Jurkat, Clone E6-1 (cell line): ENCODE measurements at regions not wholly inside any gene's neighbourhood (a gene's known extent, or its start where the extent isn't known, plus 50 kb on each side); places are given as distances from the start of the nearest gene placed in this dataset.

ENCODE experiments used
- DNase-seq: peaks from one replicate; pipeline ENCODE4 v3.0.0-alpha.2; 2011; ENCODE audit warnings: low read depth, low spot score
- H3K4me3 ChIP-seq: 2 replicates; pipeline ENCODE4 v1.5.1; 2011; ENCODE audit warnings: mild to moderate bottlenecking, low read length, control low read depth, moderate library complexity

DNA sequence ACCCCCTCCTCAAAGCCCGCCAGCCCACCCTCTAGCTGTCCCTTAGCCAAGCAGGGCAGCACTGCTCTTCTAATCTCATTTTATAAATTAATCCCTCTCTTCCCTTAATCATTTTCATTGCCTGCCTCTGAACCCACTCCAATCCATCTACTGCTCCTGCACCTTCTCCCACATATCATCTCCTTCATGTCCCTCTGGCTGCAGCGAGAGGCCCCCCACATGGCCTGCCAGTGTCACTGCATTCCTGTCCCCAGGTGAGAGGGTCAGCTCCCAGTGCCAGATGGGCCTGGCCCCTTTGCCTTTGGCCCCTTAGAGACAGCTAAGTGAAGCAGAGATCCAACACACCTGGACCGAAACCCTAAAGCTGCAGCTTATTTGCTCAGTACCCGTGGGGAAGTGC, 79.4 kb downstream of the PJA1 start:
- no peak for DNase-seq
- no peak overlapping the region for H3K4me3 ChIP-seq

DNA sequence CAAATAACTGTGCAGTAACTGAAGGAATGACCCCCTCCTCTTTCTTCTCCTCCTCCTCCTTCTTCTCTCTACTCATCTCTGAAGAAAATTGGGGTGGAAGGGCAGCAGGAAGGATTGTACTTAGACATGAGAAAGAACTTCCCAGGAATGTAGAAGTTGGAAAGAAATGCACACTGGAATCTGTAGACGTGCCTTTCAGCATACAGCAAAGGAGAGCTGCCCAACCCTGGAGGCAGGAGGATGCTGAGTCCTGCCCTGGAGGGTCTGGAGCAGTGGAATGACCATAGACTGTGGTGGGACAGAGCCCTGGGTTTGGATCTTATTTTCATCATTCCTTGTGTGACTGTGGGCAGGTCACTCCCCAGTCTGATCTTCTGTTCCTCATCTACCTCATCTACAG, 80.1 kb downstream of the PJA1 start:
- H3K4me3 ChIP-seq = no peak overlapping the region
- DNase-seq = no peak

DNA sequence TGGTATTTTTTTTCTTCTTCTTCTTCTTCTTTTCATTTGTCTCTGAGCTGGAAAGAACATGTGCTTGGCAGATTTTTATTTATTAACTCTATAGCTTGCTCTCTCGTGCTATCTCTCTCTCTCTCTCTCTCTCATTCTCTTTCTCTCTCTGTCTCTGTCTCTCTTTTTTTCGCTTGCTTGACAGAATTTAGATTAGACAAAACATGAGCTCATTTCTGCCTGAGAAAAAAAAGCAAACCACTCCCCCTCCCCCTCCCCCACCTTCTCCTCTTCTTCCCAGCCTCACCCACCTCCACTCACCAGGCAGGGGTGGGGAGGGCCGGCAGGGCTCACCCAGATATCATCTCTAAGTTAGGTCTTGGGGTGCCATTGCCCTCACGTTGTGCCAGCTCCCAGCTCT, 81.5 kb downstream of the PJA1 start:
- H3K4me3 ChIP-seq = no peak overlapping the region
- DNase-seq = no peak

DNA sequence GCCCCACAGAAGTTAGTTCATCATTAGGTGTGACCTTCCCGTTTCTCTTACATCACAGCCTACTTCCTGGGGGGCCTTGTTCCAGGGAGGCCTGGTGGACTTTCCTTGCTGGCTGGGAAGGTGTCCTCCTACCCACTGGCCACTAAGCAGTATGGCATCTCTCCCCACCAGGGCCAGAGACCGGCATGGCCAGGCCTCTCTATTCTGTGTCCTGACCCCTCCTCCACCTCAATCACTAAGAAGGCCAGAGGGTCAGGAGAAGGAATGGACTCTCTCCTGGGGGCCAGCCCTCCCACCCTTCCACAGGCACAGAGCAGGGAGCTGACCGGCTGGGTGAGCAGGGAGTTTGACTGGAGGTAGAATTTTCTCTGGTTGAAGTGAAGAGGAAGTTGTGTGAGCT, 81.9 kb downstream of the PJA1 start:
- H3K4me3 ChIP-seq = no peak overlapping the region
- no peak for DNase-seq

DNA sequence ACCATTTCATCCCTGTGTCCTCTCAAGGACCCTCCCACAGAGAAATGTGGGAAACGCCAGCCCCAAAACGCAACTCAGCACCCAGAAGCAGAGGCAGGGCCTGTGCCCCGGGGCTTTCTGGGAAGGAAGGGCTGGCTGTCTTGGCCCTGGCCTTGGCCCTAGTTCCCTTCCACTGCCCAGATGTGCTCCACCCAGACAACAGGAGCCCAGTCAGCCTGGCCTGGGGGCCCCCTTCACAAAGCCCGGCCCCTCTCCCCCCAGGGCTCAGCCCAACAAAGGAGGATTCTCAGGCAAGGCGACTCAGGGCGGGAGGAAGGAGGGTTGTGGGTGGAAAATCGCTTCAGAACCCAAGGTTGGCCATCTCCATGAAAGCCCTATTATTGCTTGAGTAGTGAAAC, 82.5 kb downstream of the PJA1 start:
- no peak for DNase-seq

DNA sequence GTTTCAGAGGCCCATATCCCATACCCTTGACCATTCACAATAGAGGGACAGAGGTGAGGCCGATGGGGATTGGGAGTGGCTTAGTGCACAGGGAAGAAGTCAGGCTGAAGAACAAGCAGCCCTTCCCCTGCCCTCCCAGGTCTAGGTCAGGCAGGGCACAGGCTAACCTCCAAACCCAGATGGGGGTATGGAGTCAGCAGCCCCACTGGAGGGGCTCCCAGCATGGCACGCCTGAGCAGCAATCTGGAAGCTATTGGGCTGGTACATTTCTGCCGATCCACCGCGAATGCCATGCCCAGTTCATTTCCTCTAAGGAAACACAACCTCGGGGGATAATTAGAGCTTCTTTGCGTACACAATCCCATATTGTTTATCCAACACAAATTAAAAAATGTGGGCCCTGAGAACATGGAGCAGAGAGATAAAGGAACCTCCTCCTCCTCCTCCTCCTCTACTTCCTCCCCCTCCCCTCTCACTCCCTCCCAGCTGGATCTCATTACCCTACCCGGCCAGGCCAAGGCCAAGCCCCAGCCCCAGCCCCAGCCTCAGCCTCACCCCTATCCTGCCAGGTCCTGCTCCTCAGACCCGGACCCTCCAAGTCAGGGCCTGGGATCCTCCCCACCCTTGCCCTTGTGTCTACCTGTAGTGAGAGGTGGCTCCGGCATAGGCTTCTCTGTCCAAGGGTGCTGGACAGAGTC, 83.0 kb downstream of the PJA1 start:
- DNase-seq = no peak
- no peak overlapping the region for H3K4me3 ChIP-seq

More for the DNA sequence above, 82.5 kb downstream of the PJA1 start:
- no peak overlapping the region for H3K4me3 ChIP-seq

DNA sequence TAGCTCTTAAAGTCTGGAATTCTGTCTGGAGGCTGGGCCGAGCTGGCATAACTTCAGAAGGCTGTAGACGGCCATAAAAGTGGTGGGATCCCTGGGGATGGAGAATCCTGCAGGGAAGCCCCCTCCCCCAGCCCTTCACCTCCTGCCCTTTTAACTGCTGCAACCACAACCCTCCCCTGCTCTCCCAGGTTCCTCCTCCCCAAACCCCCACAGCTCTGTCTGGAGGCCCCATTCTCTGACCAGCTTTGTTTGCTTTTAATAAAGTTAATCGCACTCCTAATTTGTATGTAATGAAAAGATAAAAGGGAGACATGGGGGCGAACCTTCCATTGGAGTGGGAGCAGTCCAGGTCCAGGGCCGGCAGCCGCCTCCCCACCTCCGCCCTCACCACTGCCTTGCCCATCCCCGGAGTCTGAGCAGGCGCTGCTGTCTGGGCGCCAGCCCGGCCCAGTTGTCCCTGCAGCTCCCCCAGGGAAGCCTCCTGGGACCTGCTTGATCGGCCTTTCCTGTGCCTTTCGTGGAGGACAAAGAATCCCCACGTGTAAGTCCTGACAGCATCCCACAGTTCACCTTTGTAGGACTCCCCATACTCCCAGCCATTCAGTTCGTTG, 84.3 kb downstream of the PJA1 start:
- no peak for DNase-seq
- no peak overlapping the region for H3K4me3 ChIP-seq

DNA sequence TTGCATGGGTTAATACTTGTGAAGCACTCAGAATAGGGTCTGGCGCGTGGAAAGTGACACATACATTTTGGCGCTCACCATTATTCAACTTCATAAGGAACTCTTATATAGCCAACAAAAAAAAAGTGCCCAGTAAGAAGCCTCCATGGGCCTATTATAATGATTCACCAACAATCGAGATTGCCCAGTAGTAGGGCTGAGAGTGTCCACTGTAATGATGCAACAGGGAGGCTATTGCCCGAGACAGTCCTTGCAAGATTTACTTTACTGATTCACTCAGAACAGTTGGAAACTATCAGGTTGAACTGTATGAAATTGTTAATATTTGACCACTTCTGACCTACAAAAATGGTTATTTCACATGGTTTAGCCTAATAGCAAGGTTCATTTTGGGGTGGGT, 86.0 kb downstream of the PJA1 start:
- DNase-seq = no peak
- no peak overlapping the region for H3K4me3 ChIP-seq

DNA sequence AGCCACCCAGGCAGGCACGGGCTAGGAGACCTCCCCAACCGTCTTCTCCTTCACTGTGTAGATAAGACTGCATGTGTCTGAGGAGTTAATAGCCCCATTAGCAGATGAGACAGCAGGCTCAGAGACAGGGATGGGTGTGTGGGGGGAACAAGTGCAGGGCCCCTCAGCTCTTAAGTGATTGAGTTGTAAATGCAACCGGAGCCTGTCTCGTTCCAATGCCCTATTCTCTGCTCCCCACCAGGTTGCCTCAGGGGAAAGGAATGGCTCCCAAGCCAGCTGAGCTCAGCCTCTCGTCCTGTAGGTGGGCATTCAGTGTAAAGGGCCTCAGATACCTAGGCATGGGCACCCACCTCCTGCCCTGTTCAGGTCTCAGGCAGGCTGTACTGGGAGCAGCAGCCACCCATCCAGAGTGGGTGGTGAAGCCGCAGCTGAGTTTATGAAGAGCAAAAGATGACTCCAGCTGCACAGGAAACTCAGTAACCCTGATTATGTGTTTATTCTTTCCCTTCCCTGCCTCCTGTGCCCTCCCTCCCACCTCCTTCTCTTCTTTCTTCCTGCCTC, 87.3 kb downstream of the PJA1 start:
- peak; percentile 10 for DNase-seq
- H3K4me3 ChIP-seq = no peak overlapping the region

DNA sequence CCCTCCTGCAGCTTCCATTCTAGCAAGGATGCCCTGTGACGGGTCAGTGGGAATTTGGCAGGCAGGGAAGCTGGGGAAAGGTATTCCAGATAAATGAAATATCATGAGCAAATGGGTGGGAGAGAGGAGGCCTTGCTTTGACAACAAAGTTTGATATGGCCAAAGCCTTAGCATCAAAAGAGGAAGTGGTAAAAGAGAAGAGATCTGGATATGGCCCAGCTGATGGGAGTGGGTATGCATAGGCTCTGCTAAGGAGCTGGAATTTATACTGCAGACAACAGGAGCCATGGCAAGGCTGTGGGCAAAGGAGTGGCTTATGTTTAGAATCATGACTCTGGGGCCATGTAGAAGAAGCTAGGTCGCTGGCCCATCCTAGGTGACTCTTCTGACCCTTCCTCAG, 89.2 kb downstream of the PJA1 start:
- no peak overlapping the region for H3K4me3 ChIP-seq
- no peak for DNase-seq

DNA sequence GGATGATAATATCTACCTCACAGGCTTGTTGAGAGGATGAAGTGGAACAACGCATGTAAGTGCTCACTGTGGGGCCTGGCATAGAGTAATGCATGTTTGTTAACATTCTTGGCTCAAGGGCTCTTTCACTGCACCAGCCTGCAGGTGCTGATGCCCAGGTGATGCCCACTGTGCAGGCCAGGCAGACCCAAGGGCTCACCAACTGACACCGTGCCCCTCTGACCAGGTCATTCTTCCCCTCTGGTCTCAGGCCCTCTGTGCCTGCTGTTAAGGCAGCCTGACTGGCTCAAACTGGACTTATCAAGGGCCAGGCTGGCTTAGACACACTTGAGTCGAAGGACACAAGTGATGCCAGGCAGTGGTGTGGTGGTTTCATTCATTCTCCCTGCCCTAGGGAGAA, 90.5 kb downstream of the PJA1 start:
- no peak for DNase-seq
- no peak overlapping the region for H3K4me3 ChIP-seq

DNA sequence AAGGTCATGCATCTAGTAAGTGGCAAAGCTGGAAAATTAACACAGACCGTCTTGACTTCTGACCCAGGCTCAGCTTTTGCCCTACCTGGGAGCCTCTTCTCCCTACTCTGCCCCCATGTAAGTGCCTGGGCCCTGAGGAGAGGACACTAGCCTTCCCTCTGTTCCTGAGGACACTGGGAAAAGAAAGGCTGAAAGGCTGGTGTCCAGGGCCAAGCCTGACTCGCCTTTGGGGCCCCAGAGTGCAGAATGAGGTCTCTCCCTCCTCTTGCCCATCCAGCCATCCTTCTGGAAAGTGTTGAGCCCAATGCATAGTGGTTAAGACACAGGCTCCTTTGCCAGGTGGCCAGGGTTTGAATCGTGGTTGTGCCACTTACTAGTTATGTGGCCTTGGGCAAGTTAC, 91.5 kb downstream of the PJA1 start:
- DNase-seq = no peak
- no peak overlapping the region for H3K4me3 ChIP-seq

DNA sequence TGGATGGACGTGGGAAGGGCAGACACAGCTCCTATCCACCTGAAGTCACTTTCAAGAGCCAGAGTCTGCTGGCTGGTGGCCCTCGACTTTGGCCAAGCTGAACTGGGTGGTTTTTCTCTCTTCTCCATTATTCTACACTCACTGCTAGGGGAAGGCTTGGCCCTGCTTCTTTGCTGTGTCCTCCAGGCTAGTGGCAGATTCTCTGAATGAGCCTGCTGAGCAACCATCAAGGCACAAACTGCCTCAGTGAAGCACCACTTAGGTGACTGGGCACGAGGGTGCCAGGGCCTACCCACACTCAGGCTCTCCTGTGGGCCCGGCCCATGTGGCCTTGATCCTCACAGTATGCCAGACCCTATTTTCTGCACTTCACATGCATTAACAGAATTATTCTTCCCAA, 92.0 kb downstream of the PJA1 start:
- no peak for DNase-seq
- H3K4me3 ChIP-seq = no peak overlapping the region

DNA sequence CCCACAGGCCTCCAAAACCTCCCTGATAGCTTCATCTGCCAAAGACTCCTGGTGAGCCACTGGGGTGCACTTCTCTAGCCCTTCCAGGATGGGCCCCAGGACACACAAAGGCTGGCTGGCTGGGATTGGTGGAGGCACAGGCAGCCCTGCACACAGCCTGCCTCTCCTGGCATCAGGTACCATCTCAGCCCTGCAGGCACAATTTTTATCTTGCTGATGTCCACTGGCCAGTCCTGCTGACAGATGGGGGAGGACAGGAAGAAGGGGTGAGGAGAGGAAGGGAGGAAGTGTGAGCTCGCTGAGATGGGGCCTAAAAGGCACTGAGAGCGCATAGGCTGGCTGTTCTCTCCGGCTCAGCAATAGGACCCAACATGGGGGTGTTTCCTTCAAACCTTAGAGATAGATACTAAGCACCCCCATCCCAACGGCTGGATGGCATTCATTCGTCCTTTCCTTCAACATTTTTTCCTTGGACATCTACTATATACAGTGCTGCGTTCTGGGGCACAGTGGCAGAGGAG, 92.7 kb downstream of the PJA1 start:
- no peak for DNase-seq
- H3K4me3 ChIP-seq = no peak overlapping the region

DNA sequence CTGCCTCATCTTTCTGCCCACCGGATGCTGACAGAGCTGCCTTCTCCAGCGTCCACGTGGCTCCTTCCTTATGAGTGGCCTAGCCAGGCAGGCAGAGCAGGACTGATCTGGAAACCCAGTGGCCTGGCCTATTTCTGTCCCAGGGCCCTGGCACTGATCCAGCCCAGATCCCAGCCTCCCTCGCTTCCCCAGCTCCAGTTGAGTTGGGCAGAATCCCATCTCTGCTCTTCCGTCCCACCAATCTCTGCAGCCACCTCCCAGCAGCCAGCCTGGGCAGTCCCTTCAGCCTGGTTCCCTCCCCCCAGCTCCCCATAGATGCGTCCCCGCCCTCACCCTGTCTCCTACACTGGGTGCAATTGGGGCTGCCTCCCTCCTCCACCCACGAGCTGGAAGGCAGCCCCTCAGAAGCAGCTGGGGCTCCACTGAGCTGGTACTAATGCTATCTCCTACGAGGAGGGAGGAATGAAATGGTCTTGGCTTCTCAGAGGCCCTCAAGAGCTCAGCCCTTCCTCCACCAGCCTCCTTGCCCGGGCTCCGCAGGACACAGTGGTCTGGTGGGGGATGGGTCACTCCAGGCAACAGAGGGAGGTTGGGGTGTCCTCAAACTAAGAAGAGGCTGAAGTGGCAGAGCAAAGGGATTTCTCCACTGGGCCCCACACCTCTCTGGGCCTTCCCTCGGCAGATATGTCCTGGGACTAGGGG, 94.2 kb downstream of the PJA1 start:
- no peak overlapping the region for H3K4me3 ChIP-seq
- DNase-seq = no peak

DNA sequence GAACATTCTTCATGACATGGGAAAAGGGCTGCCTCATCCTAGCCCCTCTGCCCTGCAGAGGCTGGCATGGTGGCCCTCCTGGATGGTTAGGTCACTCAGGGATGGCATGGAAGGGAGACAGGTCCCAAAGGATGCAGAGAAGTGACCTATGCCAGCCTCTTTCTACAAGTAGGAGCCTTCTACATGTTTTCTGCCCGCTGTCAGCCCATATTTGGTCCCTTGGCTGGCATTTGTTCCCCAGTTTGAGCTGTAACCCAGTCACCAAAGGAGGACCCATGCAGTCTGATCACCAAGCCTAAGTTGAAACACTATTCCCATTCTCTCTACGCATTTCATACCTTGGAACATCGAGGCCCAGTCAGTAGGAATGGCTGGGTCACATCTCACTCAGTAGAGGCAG, 95.4 kb downstream of the PJA1 start:
- DNase-seq = no peak
- H3K4me3 ChIP-seq = no peak overlapping the region

DNA sequence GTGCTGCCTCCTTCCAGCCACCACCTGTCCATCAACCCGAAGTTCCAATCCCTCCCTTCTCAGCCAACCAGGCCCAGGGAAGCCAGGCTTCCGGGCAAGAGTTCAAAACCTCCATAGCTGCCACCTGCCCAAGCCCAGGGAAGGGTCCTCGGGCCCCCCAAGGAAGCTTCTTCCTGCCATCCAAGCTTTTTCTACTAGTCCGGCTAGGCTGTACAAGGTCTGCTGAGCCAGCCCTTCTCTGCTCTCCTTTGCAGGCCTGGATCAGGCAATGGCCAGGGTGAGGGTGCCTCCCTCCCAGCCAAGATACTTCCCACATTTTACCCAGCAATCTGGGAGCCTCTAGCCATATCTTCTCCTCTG, 96.2 kb downstream of the PJA1 start:
- no peak overlapping the region for H3K4me3 ChIP-seq
- DNase-seq = no peak

DNA sequence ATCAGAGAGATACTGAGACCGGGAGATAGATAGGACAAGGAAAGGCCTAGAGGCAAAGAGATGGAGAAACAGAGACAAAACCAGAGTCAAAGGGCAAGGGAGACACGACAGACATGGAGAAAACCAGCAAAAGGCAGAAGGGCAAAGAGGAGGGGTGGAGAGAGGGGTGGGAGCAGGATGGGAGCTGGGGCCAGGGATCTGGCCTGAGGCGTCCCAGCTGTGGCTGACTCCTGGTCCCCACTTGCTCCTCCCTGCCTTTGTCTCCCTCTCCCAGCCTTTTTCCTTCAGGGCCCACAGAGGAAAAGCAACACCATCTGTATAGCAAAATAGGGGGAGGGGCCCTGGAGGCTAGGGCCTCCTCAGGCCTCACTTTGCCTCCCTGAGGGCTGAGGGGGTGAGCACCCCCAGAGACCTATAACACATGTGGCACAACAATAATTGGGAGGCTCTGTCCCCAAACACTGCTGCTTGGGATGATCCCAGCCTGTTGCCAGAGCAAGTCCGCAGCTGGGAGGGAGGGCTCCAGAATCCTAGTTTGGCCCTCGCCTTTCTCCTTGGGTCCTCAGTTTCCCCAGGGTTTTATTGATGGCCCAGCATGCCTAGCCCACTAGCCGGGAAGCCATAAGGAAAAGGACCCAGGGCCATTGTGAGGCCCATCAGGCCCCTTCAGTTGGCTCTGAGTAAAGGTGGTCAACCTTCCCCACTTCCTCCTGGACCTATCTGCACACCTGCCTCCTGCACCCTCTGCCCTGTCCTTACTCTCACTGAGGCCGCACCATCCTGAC, 96.8 kb downstream of the PJA1 start:
- no peak for DNase-seq
- no peak overlapping the region for H3K4me3 ChIP-seq

DNA sequence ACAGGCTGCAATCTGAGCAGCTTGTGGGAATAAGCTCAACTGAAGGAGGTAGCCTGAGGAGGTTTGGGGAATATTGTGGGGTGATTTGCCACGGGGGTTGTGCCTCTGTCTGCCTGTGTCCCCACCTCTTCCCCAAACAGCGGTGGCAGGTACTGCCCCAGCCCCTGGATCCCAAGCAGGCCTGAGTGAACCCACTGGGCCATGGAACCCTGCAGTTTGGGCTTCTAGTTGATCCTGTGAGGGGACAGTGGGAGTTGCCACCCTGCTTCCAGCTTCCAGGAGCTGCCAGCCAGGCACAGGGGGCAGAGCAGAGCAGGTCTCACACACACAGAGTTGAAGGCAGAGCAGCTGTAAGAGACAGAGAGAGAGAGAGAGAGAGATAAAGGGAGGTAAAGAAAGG, 97.4 kb downstream of the PJA1 start:
- DNase-seq = no peak
- no peak overlapping the region for H3K4me3 ChIP-seq
